Thyroid gland (tissue), 4 donors: ENCODE measurements at regions not wholly inside any gene's neighbourhood (a gene's known extent, or its start where the extent isn't known, plus 50 kb on each side); places are given as distances from the start of the nearest gene placed in this dataset.

Experiments
- POLR2A ChIP-seq, 2 donors: fragments of 450-650 bp; IDR thresholded peaks; one replicate each; pipeline ENCODE4 v1.6.1; 2017; ENCODE audit warnings: antibody characterized with exemption in 2 of 2, mild to moderate bottlenecking in 2 of 2, moderate library complexity in 1 of 2
- TF ChIP-seq, protein P1 (sequence below), 6 experiments: fragments of 200-600 bp in 3 of 6; fragments of 450-650 bp in 3 of 6; sonication (generic) in 3 of 6; IDR thresholded peaks; one replicate each; pipeline ENCODE4 v1.5.1; 2016 to 2019; ENCODE audit warnings: antibody characterized with exemption in 6 of 6, mild to moderate bottlenecking in 2 of 6, inconsistent platforms in 1 of 6, moderate library complexity in 1 of 6

DNA sequence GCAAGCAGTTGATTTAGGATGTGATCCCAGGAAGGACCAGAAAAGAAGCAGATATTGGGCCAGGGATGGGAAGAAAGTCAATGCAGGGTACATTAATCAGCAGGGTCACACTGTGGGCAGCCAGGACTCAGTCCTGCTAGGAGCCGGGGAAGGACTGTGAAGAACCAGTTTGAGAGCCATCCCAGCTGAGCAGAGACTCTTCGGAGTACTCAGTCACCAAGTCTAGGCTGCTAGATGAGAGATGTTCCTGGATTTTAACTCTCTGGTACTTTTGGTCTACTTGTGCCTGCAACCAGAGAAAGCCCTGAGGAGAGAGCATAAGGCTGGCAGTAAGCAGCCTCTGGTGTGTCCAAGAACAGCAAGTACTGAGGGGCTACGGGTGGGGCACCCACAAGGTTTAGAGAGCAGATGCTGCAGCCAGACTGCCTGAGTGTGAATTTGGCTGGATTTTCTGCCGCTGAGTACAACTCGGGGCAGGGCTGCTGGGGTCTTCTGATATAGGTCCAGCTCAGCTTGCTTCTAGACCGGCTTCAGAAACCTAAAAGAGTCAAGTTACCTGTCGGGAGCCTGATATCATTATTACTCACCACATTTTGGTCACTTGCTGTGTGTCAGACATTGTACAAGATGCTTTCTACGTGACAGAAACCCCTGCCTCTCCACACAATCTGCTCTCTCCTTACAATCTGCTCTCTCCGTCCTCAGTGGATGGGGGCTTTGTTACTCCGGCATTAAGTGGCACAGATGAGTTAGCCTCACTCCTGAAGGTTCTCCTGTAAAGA lies 250.2 kb upstream of the GAS1 start:
- TF ChIP-seq POLR2A (IDR thresholded peaks at IDR 0.05) = no peak
- TF ChIP-seq, protein P1, sequence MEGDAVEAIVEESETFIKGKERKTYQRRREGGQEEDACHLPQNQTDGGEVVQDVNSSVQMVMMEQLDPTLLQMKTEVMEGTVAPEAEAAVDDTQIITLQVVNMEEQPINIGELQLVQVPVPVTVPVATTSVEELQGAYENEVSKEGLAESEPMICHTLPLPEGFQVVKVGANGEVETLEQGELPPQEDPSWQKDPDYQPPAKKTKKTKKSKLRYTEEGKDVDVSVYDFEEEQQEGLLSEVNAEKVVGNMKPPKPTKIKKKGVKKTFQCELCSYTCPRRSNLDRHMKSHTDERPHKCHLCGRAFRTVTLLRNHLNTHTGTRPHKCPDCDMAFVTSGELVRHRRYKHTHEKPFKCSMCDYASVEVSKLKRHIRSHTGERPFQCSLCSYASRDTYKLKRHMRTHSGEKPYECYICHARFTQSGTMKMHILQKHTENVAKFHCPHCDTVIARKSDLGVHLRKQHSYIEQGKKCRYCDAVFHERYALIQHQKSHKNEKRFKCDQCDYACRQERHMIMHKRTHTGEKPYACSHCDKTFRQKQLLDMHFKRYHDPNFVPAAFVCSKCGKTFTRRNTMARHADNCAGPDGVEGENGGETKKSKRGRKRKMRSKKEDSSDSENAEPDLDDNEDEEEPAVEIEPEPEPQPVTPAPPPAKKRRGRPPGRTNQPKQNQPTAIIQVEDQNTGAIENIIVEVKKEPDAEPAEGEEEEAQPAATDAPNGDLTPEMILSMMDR (IDR thresholded peaks at IDR 0.05) = no peak
